H9 (cell line): ENCODE measurements at regions not wholly inside any gene's neighbourhood (a gene's known extent, or its start where the extent isn't known, plus 50 kb on each side); places are given as distances from the start of the nearest gene placed in this dataset.

Experiments used
- DNase-seq: peaks from one replicate; pipeline ENCODE4 v3.0.0-alpha.2; 2017
- H2AFZ ChIP-seq: one replicate; pipeline ENCODE4 v1.6.1; 2013; ENCODE audit warnings: mild to moderate bottlenecking, low read length, control low read depth, moderate library complexity
- H2AK5ac ChIP-seq: 2 replicates; pipeline ENCODE4 v1.6.1; 2013; ENCODE audit warnings: low read length, control low read depth, mixed read lengths; ENCODE audit not compliant: insufficient read length
- H2BK120ac ChIP-seq: one replicate; pipeline ENCODE4 v1.6.1; 2013; ENCODE audit warnings: low read depth, mild to moderate bottlenecking, low read length, control low read depth, inconsistent platforms; ENCODE audit not compliant: poor library complexity, severe bottlenecking
- H2BK12ac ChIP-seq: 2 replicates; pipeline ENCODE4 v1.6.1; 2013; ENCODE audit warnings: low read length, control low read depth, mixed read lengths, low read depth; ENCODE audit not compliant: insufficient read length
- H2BK15ac ChIP-seq: 2 replicates; pipeline ENCODE4 v1.6.1; 2013; ENCODE audit warnings: low read depth, low read length, control low read depth
- H2BK20ac ChIP-seq: one replicate; pipeline ENCODE4 v1.6.1; 2013; ENCODE audit warnings: low read depth, mild to moderate bottlenecking, low read length, control low read depth, inconsistent platforms; ENCODE audit not compliant: poor library complexity, severe bottlenecking
- H2BK5ac ChIP-seq: 2 replicates; pipeline ENCODE4 v1.6.1; 2013; ENCODE audit warnings: low read length, control low read depth, mixed read lengths; ENCODE audit not compliant: insufficient read length
- H3K14ac ChIP-seq: 2 replicates; pipeline ENCODE4 v1.6.1; 2013; ENCODE audit warnings: low read length, control low read depth; ENCODE audit not compliant: insufficient read depth
- H3K18ac ChIP-seq: 2 replicates; pipeline ENCODE4 v1.6.1; 2013; ENCODE audit warnings: low read depth, mild to moderate bottlenecking, mixed read lengths, low read length, control low read depth; ENCODE audit not compliant: insufficient read length
- H3K23ac ChIP-seq: 2 replicates; pipeline ENCODE4 v1.6.1; 2013; ENCODE audit warnings: low read length, control low read depth, mixed read lengths, low read depth; ENCODE audit not compliant: insufficient read length
- H3K23me2 ChIP-seq: 2 replicates; pipeline ENCODE4 v1.6.1; 2013; ENCODE audit warnings: low read depth, mild to moderate bottlenecking, mixed read lengths, low read length, control low read depth; ENCODE audit not compliant: insufficient read length, poor library complexity, severe bottlenecking
- H3K27ac ChIP-seq: 2 replicates; pipeline ENCODE4 v1.5.1; 2013; ENCODE audit warnings: low read length, control low read depth, mixed read lengths, low read depth; ENCODE audit not compliant: insufficient read length
- H3K27me3 ChIP-seq: 2 replicates; pipeline ENCODE4 v1.6.1; 2013; ENCODE audit warnings: low read length, control low read depth, inconsistent platforms; ENCODE audit not compliant: insufficient read depth
- H3K4ac ChIP-seq: 2 replicates; pipeline ENCODE4 v1.6.1; 2013; ENCODE audit warnings: low read depth, mild to moderate bottlenecking, control low read depth, inconsistent platforms, low read length, moderate library complexity
- H3K4me1 ChIP-seq: 2 replicates; pipeline ENCODE4 v1.6.1; 2013; ENCODE audit warnings: low read length, control low read depth, inconsistent platforms; ENCODE audit not compliant: insufficient read depth
- H3K4me2 ChIP-seq: 2 replicates; pipeline ENCODE4 v1.6.1; 2013; ENCODE audit warnings: low read length, control low read depth, mixed read lengths; ENCODE audit not compliant: insufficient read length, insufficient read depth
- H3K56ac ChIP-seq: 2 replicates; pipeline ENCODE4 v1.6.1; 2013; ENCODE audit warnings: low read depth, mild to moderate bottlenecking, mixed read lengths, low read length, control low read depth; ENCODE audit not compliant: insufficient read length
- H3K79me1 ChIP-seq: 2 replicates; pipeline ENCODE4 v1.6.1; 2013; ENCODE audit warnings: low read depth, mild to moderate bottlenecking, moderate library complexity, low read length, control low read depth, inconsistent platforms; ENCODE audit not compliant: insufficient read depth, poor library complexity, severe bottlenecking
- H3K79me2 ChIP-seq: 2 replicates; pipeline ENCODE4 v1.6.1; 2013; ENCODE audit warnings: low read length, control low read depth, inconsistent platforms; ENCODE audit not compliant: insufficient read depth
- H3K9ac ChIP-seq: 2 replicates; pipeline ENCODE4 v1.6.1; 2013; ENCODE audit warnings: low read length, control low read depth, mixed read lengths; ENCODE audit not compliant: insufficient read length; ENCODE audit errors: extremely low read depth
- H3K9me3 ChIP-seq: one replicate; pipeline ENCODE4 v1.6.1; 2013; ENCODE audit warnings: low read depth, low read length, inconsistent platforms; ENCODE audit not compliant: control insufficient read depth
- H3T11ph ChIP-seq: one replicate; pipeline ENCODE4 v1.6.1; 2013; ENCODE audit warnings: mild to moderate bottlenecking, low read length, control low read depth, inconsistent platforms
- H4K20me1 ChIP-seq: one replicate; pipeline ENCODE4 v1.6.1; 2013; ENCODE audit not compliant: control insufficient read depth, insufficient read length, insufficient read depth
- H4K5ac ChIP-seq: 2 replicates; pipeline ENCODE4 v1.6.1; 2013; ENCODE audit warnings: low read depth, mild to moderate bottlenecking, mixed read lengths, low read length, control low read depth; ENCODE audit not compliant: insufficient read length
- H4K8ac ChIP-seq: replicated peaks from 2 replicates; pipeline ENCODE4 v1.6.1; 2013; ENCODE audit warnings: low read length, control low read depth, mixed read lengths, low read depth; ENCODE audit not compliant: insufficient read length
- H4K91ac ChIP-seq: 2 replicates; pipeline ENCODE4 v1.6.1; 2013; ENCODE audit warnings: low read depth, mild to moderate bottlenecking, moderate library complexity, mixed read lengths, low read length, control low read depth; ENCODE audit not compliant: insufficient read length
- H3K27ac Mint-ChIP-seq, 3 experiments: 2 replicates in 2 of 3; 3 replicates in 1 of 3; pipeline ENCODE4 v1.8.0; 2020 to 2021; ENCODE audit warnings: mixed read lengths in 3 of 3, mild to moderate bottlenecking in 1 of 3, moderate library complexity in 1 of 3
- H3K27me3 Mint-ChIP-seq: 2 replicates; pipeline ENCODE4 v1.8.0; 2021; ENCODE audit warnings: low read depth, mild to moderate bottlenecking, moderate library complexity, mixed read lengths
- H3K36me3 Mint-ChIP-seq, 3 experiments: 2 replicates in 2 of 3; 3 replicates in 1 of 3; pipeline ENCODE4 v1.8.0; 2020 to 2021; ENCODE audit warnings: low read depth in 3 of 3, mixed read lengths in 3 of 3; ENCODE audit not compliant: insufficient read depth in 1 of 3
- H3K4me1 Mint-ChIP-seq, 2 experiments: 2 replicates each; pipeline ENCODE4 v1.8.0; 2020; ENCODE audit warnings: mixed read lengths in 2 of 2
- H3K4me3 Mint-ChIP-seq, 2 experiments: 2 replicates in 1 of 2; 3 replicates in 1 of 2; pipeline ENCODE4 v1.8.0; 2020 to 2021; ENCODE audit warnings: mild to moderate bottlenecking in 2 of 2, mixed read lengths in 2 of 2, moderate library complexity in 1 of 2
- H3K9me3 Mint-ChIP-seq, 2 experiments: 2 replicates in 1 of 2; 3 replicates in 1 of 2; pipeline ENCODE4 v1.8.0; 2020; ENCODE audit warnings: mild to moderate bottlenecking in 2 of 2, mixed read lengths in 2 of 2, moderate library complexity in 1 of 2
- CTCF ChIP-seq: fragments of 200-600 bp; sonication (generic); conservative IDR thresholded peaks from 3 replicates; pipeline ENCODE4 v1.8.0; 2021; ENCODE audit warnings: antibody characterized with exemption, mild to moderate bottlenecking
- WGBS: extraction: QIAGEN DNeasy Blood & Tissue Kit; methylation state at CpG from one replicate; pipeline ENCODE4 v1.1.7; 2013; ENCODE audit warnings: missing lambda C conversion rate, low lambda C conversion rate, mixed read lengths; ENCODE audit not compliant: insufficient read length; ENCODE audit errors: extremely low coverage; 5-methylcytosine and 5-hydroxymethylcytosine counted together

GRCh38 chr16:26877421-26877820 lies 189.3 kb upstream of the C16orf82 start:
- no peak overlapping the region for H4K8ac ChIP-seq
- peaks cover 2% of the 10 kb centered on the region for H3K27me3 Mint-ChIP-seq
- H3K27ac ChIP-seq: no peak overlapping the region
- H3K79me2 ChIP-seq: no peaks in the 10 kb centered on the region
- no peaks in the 10 kb centered on the region for H3K79me1 ChIP-seq
- no peak overlapping the region for H4K91ac ChIP-seq
- H4K20me1 ChIP-seq: no peaks in the 10 kb centered on the region
- peaks cover 4 to 8% of the 10 kb centered on the region in 2 experiments; a peak in 4 of 5 replicates for H3K9me3 Mint-ChIP-seq
- no peak overlapping the region for H3K23ac ChIP-seq
- no peak overlapping the region for H2BK120ac ChIP-seq
- H2BK15ac ChIP-seq: no peak overlapping the region
- peaks cover 0 to under 1% (median 0%) of the 10 kb centered on the region in 3 experiments; a peak in 1 of 7 replicates for H3K36me3 Mint-ChIP-seq
- H3K23me2 ChIP-seq: no peaks in the 10 kb centered on the region
- H3K14ac ChIP-seq: no peak overlapping the region
- H3K27me3 ChIP-seq: no peaks in the 10 kb centered on the region
- H3K4me1 Mint-ChIP-seq: no peaks in the 10 kb centered on the region
- H4K5ac ChIP-seq: no peak overlapping the region
- H3K4ac ChIP-seq: no peak overlapping the region
- H3K27ac Mint-ChIP-seq: no peak overlapping the region
- TF ChIP-seq CTCF: no peak
- WGBS: no CpG with 5 or more reads among the region's 3 CpGs
- no peak overlapping the region for H2BK12ac ChIP-seq
- H3K56ac ChIP-seq: no peak overlapping the region
- no peak overlapping the region for H3K18ac ChIP-seq
- H3K4me1 ChIP-seq: no peaks in the 10 kb centered on the region
- no peak overlapping the region for H3K4me2 ChIP-seq
- no peak overlapping the region for H3T11ph ChIP-seq
- H2BK5ac ChIP-seq: no peak overlapping the region
- H2BK20ac ChIP-seq: no peak overlapping the region
- no peak for DNase-seq
- no peak overlapping the region for H3K4me3 Mint-ChIP-seq
- H3K9me3 ChIP-seq: no peaks in the 10 kb centered on the region
- H2AFZ ChIP-seq: no peak overlapping the region
- no peak overlapping the region for H2AK5ac ChIP-seq
- no peak overlapping the region for H3K9ac ChIP-seq
